DOHH2 (cell line): ENCODE measurements at regions not wholly inside any gene's neighbourhood (a gene's known extent, or its start where the extent isn't known, plus 50 kb on each side); places are given as distances from the start of the nearest gene placed in this dataset.

Source experiments
- H3F3A ChIP-seq: fragments of 200-600 bp; sonication (generic), shearing (Covaris generic); 2 replicates; pipeline ENCODE4 v1.6.0; 2016; ENCODE audit warnings: antibody characterized with exemption, mild to moderate bottlenecking; ENCODE audit not compliant: control insufficient read depth, insufficient read depth
- H3K27ac ChIP-seq: fragments of 200-600 bp; sonication (generic); 2 replicates; pipeline ENCODE4 v1.5.1; 2014; ENCODE audit warnings: low read depth, mild to moderate bottlenecking, low read length, moderate library complexity
- H3K27me3 ChIP-seq: fragments of 200-600 bp; sonication (generic); 2 replicates; pipeline ENCODE4 v1.6.1; 2014; ENCODE audit warnings: mild to moderate bottlenecking, low read length, mixed read lengths; ENCODE audit not compliant: control insufficient read depth
- H3K36me3 ChIP-seq: fragments of 200-600 bp; sonication (generic); 2 replicates; pipeline ENCODE4 v1.6.1; 2014; ENCODE audit warnings: mild to moderate bottlenecking, low read length, moderate library complexity, mixed read lengths; ENCODE audit not compliant: control insufficient read depth
- H3K4me1 ChIP-seq: fragments of 200-600 bp; sonication (generic); 2 replicates; pipeline ENCODE4 v1.6.1; 2014; ENCODE audit warnings: mild to moderate bottlenecking, low read length, mixed read lengths; ENCODE audit not compliant: control insufficient read depth
- H3K4me2 ChIP-seq: fragments of 200-600 bp; sonication (generic); 2 replicates; pipeline ENCODE4 v1.6.0; 2014; ENCODE audit warnings: mild to moderate bottlenecking, low read length, moderate library complexity
- H3K4me3 ChIP-seq: fragments of 200-600 bp; sonication (generic); 2 replicates; pipeline ENCODE4 v1.5.1; 2014; ENCODE audit warnings: mild to moderate bottlenecking, low read length, mixed read lengths
- H3K79me2 ChIP-seq: fragments of 200-600 bp; sonication (generic); 2 replicates; pipeline ENCODE4 v1.6.1; 2014; ENCODE audit warnings: mild to moderate bottlenecking, low read length, mixed read lengths; ENCODE audit not compliant: control insufficient read depth
- H3K9me2 ChIP-seq: fragments of 200-600 bp; sonication (generic); replicated peaks from 2 replicates; pipeline ENCODE4 v1.6.1; 2014; ENCODE audit warnings: mild to moderate bottlenecking, low read length, mixed read lengths; ENCODE audit not compliant: control insufficient read depth
- H3K9me3 ChIP-seq: fragments of 200-600 bp; sonication (generic); 2 replicates; pipeline ENCODE4 v1.6.1; 2014; ENCODE audit warnings: antibody characterized with exemption, low read length, mixed read lengths; ENCODE audit not compliant: control insufficient read depth, insufficient read depth
- H4K20me1 ChIP-seq: fragments of 200-600 bp; sonication (generic); 2 replicates; pipeline ENCODE4 v1.6.0; 2014; ENCODE audit warnings: low read depth, mild to moderate bottlenecking, antibody characterized with exemption, low read length, moderate library complexity; ENCODE audit not compliant: control insufficient read depth, insufficient read depth
- EZH2phosphoT487 ChIP-seq: fragments of 200-600 bp; sonication (generic); IDR thresholded peaks from 2 replicates; pipeline ENCODE4 v1.6.1; 2017; ENCODE audit warnings: borderline replicate concordance, mild to moderate bottlenecking, antibody characterized with exemption, low read length, moderate library complexity, mixed read lengths
- TF ChIP-seq, protein P1 (sequence below): fragments of 200-600 bp; sonication (generic); IDR thresholded peaks from one replicate; pipeline ENCODE4 v1.5.1; 2014; ENCODE audit warnings: antibody characterized with exemption, mild to moderate bottlenecking, low read depth, low read length; ENCODE audit not compliant: poor library complexity, severe bottlenecking

- Histone ChIP-seq H3K27me3 (no peaks in the 10 kb centered on the region), H3K9me3 (no peaks in the 10 kb centered on the region; the same call in 1 of the 2 replicates), H3F3A (no peaks in the 10 kb centered on the region), H3K4me2 (no peak overlapping the region), H4K20me1 (no peaks in the 10 kb centered on the region), H3K4me3 (no peak overlapping the region), H3K9me2 (no peaks in the 10 kb centered on the region), H3K27ac (no peak overlapping the region), H3K79me2 (no peaks in the 10 kb centered on the region), H3K36me3 (no peaks in the 10 kb centered on the region), H3K4me1 (no peaks in the 10 kb centered on the region)
- TF ChIP-seq EZH2phosphoT487: no peak
- TF ChIP-seq, protein P1, sequence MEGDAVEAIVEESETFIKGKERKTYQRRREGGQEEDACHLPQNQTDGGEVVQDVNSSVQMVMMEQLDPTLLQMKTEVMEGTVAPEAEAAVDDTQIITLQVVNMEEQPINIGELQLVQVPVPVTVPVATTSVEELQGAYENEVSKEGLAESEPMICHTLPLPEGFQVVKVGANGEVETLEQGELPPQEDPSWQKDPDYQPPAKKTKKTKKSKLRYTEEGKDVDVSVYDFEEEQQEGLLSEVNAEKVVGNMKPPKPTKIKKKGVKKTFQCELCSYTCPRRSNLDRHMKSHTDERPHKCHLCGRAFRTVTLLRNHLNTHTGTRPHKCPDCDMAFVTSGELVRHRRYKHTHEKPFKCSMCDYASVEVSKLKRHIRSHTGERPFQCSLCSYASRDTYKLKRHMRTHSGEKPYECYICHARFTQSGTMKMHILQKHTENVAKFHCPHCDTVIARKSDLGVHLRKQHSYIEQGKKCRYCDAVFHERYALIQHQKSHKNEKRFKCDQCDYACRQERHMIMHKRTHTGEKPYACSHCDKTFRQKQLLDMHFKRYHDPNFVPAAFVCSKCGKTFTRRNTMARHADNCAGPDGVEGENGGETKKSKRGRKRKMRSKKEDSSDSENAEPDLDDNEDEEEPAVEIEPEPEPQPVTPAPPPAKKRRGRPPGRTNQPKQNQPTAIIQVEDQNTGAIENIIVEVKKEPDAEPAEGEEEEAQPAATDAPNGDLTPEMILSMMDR: no peak
Measured at GRCh38 chr12:28814246-28814645, 334.8 kb upstream of the FAR2 start.

DNA sequence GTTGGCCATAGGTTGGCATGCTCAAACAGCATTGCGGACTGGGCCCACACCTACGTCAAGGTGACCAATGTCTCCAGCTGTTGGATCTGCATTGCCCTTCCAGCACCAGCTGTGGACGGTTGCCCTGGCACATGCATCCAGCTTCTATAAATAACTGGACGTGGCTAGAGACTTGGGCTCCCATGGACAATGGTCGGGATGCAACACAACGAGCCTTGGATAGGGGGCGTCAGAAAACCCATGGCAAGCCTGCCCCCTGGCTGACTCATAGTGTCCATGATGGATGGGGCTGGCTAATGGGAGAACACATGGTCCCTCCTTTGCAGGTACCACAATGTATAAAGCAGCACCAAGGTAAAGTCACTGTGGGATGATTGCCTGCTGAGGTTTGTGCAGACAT is 331.6 kb upstream of the FAR2 start:
- H3K79me2 ChIP-seq: no peaks in the 10 kb centered on the region
- H4K20me1 ChIP-seq: no peaks in the 10 kb centered on the region
- TF ChIP-seq, protein P1: no peak
- TF ChIP-seq EZH2phosphoT487: no peak
- no peaks in the 10 kb centered on the region; the same call in 1 of the 2 replicates for H3K9me3 ChIP-seq
- H3K27ac ChIP-seq: no peak overlapping the region
- H3K4me3 ChIP-seq: no peak overlapping the region
- no peak overlapping the region for H3K4me2 ChIP-seq
- H3F3A ChIP-seq: no peaks in the 10 kb centered on the region
- H3K27me3 ChIP-seq: no peaks in the 10 kb centered on the region
- H3K36me3 ChIP-seq: no peaks in the 10 kb centered on the region
- H3K4me1 ChIP-seq: no peaks in the 10 kb centered on the region
- H3K9me2 ChIP-seq: no peaks in the 10 kb centered on the region

- no peak overlapping the region for H3K4me2 ChIP-seq
- no peak overlapping the region for H3K4me3 ChIP-seq
- no peaks in the 10 kb centered on the region for H3K27me3 ChIP-seq
Measured at GRCh38 chr12:28824193-28824846, 324.8 kb upstream of the FAR2 start.

More at GRCh38 chr12:28824193-28824846, 324.8 kb upstream of the FAR2 start:
- H3K4me1 ChIP-seq: no peaks in the 10 kb centered on the region
- no peaks in the 10 kb centered on the region for H3K9me3 ChIP-seq
- no peaks in the 10 kb centered on the region for H3K79me2 ChIP-seq
- H3K36me3 ChIP-seq: no peaks in the 10 kb centered on the region
- H3K9me2 ChIP-seq: no peaks in the 10 kb centered on the region
- no peaks in the 10 kb centered on the region for H4K20me1 ChIP-seq
- H3F3A ChIP-seq: no peaks in the 10 kb centered on the region
- no peak overlapping the region for H3K27ac ChIP-seq
- TF ChIP-seq, protein P1: no peak
- TF ChIP-seq EZH2phosphoT487: no peak
